ENCODE measurements at regions not wholly inside any gene's neighbourhood (a gene's known extent, or its start where the extent isn't known, plus 50 kb on each side); places are given as distances from the start of the nearest gene placed in this dataset.

- TF ChIP-seq HDGF (IDR thresholded peaks at IDR 0.05; ENCODE audit: borderline replicate concordance) (no peak), BHLHE40 (IDR thresholded peaks at IDR 0.05; ENCODE audit: borderline replicate concordance) (no peak), NFRKB (IDR thresholded peaks at IDR 0.05) (no peak), PKNOX1 (IDR thresholded peaks at IDR 0.05) (no peak), TARDBP (IDR thresholded peaks at IDR 0.05) (no peak), FOXK2 (IDR thresholded peaks at IDR 0.05) (no peak), L3MBTL2 (conservative IDR thresholded peaks at IDR 0.05) (no peak)
Observed at GRCh38 chr5:61623401-61624069, 291.5 kb downstream of the ZSWIM6 start.
